Left renal cortex interstitium (tissue), 4 donors: ENCODE measurements at regions not wholly inside any gene's neighbourhood (a gene's known extent, or its start where the extent isn't known, plus 50 kb on each side); places are given as distances from the start of the nearest gene placed in this dataset.

Source experiments
- DNase-seq, 4 donors: peaks; one replicate each; pipeline ENCODE4 v3.0.0-alpha.2; 2013; ENCODE audit warnings: low read depth in 4 of 4, low spot score in 2 of 4, missing footprints in 1 of 4

- no peak for DNase-seq
Observed at GRCh38 chr10:42932735-42933447, 144.0 kb upstream of the RET start.

DNA sequence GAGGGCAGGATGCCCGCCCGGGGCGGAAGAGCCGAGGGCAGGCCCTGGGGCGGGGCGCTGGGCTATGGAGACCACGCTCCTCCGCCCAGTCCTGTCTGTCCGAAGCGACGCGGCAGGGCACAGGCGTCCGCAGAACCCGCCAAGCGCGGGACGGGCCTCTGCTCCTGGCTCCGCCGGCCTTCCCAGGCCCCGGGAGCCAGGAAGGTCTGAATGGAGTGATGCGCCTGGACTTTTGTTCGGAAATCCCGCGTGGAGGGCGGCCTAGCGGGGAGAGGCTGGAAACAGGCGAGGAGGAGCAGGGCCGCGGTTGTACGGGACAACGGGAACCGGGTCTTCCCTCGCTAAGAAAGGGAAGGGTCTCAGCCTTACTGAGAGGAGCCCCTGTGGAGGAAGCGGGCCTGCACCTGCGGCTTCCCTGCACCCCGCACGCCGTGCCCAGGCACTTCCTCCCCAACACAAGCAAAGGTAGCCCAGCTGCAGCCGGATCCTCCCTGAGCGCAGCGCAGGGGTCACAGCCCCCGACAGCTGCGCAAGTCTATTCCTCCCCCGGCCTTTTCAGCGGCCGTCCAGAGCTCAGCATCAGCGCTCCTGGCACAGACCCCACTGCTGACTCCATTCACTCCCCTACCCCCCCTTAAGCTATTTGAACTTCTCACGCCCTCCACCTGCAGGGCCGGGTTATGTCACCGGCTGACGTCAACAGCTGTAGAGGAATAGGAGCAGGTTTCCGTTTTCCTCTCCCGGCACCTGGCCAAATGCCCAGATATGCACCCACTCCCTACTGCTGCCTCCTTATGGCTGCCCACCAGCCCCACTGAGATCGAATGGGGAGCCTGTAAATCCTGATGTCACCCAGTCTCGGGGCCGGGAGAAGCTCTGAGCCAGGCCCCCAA lies 143.2 kb upstream of the RET start:
- DNase-seq: no peak

DNA sequence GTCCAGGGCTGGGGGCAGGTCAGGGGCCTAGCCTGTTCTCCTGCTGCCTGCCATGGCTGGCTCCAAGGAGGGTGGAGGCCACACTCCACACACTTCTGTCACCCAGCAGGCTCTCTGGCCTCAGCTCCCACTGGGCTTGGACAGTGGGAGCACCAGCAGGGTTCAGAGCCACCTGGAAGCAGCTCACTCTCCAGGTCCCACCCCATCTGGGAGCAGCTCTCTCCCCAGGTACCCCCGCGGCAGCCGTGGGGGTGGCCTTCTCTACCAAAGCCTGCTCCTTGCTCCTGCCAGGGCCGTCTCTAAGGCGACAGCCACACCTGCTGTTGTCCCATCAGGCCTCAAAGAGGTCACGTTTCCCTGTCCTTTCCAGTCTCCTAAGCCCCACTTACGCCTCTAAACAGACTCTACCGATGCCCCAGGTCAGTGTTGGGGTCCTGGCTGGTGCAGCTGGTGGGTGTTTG lies 142.5 kb upstream of the RET start:
- no peak for DNase-seq

DNA sequence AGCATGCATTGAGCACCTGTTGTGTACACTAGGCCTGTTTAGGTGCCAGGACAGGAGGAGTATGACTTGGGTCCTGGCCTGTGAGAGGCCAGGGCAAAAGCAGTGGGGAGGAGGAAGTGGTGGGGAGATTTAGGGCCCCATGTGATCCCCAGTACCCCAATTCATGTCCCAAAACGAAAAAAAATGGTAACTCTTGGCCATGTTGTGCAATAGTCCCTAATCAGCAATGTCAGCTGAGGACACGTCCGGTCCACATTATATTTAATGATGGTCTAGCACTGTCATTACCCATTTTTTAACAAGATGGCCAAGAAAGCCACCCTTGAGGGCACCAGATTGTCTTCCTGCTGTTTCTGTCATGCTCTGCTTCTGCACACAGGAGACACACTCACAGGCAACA lies 142.0 kb upstream of the RET start:
- no peak for DNase-seq

DNA sequence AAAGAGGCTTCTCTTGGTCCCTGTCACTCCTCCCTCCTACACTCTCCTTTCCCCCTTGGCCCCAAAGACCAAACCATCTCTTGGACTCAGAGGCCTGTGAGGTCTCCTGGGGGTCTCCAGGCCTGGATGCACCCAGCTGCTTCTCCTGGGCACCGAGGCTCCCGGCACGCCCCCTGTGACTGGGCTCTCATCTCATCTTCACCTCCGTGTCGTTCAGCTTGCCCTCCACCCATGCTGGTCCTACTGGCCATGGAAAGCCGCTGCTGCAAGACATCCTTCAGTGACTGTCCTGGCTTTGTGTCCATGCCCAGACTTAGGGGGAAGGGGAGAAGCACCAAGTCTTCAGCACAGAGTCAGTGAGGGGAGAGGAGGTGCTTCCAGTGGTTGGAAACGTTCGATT lies 141.4 kb upstream of the RET start:
- DNase-seq: no peak

DNA sequence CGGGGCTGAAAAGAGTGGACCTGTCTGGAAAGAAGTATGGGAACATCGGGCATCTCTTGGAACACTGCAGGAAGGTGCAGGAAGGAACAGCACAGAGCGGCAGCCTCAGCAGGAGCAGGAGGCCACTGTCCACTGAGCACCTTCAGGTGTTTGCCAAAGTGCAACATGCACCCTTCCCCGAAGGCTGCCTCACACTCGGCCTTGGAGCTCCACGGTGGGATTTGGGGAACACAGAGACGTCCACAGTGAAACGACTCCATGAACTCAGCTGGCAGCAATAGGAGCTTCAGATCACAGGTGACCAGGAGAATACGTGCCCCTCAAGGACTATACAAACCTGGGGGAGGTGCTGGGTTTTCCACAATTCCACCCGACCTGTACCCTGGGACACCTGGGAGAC lies 140.3 kb upstream of the RET start:
- no peak for DNase-seq

- DNase-seq: no peak
Observed at GRCh38 chr10:42937048-42937447, 139.8 kb upstream of the RET start.

DNA sequence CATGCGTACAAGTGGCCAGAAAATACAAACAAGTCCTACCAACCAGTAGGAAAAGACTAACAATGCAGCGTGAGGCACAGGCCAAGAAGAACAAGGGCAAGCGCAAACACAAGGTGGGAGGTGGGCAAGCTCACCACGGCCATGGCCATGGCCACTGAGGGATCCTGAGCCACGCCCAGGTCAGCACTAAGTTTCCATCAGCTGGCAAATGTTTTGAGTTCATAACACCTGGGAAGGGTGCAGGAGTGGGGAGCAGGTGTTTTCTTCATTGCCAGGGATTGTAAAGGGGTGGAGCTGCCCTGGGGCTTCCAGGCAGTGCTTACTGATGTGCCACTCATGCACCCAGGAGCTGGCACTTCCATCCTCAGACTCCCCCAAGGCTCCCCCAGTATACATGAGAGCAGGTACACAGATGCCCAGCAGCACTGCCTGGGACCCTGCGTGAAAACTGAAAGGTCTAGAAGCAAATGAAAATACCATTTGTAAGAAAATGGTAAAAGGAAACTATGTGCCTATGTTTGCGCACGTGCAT lies 139.2 kb upstream of the RET start:
- no peak for DNase-seq

DNA sequence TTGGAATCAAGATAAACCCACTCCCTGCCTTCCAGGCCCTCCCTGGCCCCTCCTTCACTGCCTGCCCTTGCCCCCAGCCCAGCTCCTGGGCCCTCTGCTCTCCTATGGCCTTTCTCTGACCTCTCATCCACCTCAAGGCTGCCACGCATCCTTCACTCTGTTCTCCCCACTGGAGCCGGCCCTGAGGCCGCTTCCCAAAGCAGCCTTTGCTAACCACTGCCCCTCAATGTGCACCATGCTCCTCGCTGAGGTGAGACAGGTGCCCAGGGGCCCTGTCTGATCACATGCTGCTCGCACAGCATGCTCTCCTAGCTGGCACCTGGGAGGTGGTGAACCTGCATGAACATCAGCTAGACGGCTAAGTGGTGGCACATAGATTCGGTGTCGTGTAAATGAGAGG lies 138.5 kb upstream of the RET start:
- DNase-seq: no peak

DNA sequence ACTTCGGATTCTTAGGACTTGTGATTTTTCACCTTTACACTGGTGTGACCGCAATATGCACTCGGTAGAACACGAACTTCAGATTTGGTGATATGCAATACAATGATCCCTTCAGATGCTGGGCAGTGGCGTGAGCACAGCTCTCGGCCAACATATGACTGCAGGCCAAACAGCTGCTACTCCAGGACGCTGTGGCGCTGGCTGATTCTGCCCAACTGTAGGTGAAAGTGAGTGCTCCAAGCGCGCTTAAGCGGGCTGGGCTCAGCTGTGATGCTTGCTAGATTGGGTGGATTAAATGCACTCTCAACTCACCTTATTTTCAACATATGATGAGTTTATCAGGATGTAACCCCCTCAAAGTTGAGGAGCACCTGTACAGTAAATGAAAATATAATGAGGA lies 137.6 kb upstream of the RET start:
- no peak for DNase-seq

DNA sequence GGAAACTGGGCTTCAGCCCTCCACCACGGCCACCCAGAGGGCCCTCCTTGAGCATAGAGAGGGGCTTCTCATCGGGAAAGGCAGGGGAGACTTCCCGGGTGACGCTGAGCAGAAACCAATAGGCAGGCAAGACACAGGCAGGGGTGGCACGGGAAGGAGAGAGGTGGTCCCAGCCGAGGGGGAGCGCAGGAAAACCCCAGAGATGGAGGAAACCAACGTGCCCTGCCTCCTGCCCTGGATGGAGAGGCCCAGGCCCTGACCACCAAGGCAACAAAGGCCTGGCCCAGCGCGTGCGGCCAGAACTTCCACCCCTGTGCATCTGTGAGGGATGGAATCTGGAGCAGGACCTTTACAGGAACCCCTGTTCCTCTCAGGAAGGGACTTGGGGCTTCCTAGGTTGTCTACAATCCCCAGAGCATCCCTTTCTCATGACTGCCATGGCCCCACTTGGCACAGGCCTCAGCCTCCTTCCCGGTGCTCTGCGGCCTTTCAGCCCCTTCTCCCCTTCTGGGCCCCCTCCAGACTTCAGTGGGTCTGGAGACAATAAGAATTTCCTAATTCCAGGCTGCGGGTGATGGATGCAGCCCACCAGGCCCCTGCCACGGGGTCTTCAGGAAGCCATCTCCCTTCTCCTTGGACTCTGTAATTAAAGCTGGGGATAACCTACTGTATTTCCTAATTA lies 137.0 kb upstream of the RET start:
- DNase-seq: no peak

DNA sequence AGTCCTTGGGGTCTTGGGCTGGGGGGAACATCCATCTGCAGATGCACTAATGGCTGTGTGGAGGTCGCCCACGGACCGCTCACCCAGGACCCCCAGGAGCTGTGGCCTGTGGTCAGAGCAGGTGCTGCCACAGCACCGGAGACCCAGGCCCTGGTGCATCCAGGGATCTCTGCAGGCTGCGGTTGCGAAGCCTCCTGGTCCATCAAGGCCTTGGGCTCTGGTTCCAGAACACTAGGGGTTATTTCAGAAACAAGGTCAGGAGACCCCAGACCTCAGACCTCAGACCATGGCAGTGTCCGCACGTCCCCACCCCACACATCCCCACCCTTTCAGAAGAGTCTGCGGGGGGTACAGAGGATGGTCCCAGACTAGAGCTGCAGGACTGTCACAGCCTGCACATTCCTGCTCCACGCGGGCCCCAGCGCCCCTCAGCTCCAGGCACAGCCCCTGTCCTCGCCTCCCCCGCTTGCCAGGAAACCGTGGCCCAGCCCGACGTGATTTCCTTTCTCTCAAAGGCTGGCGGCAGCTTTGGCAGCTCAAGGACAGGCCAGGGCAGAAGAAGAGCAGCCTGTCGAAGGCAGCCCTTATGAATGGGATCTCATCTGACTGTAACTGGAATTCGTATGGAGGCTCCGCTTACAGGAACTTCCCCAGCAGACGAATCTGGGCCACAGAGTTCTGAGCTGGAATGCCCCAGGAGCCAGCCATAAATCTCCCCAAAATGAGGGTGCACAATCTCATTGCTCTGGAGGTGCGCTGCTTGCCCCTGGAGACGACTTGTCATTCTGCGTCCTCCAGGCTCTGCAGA lies 136.2 kb upstream of the RET start:
- no peak for DNase-seq

DNA sequence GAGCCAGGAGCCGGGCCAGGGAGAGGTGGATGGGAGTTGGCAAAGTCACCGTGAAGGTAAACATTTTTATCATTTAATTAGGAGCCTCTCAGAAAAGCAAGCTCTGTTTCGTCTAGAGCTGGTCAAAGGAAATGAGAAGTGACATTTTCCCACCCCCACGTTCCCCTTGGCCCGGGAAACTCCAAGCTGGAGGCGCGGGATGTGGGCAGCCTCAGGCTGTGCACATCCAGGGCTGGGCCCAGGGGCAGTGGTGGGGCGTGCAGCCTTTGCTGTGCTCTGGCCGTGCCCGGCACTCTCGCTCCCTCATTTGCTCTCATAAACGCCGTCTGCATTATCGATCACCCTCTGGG lies 135.6 kb upstream of the RET start:
- DNase-seq: no peak

GRCh38 chr10:42941790-42942189 lies 135.1 kb upstream of the RET start:
- DNase-seq: no peak

DNA sequence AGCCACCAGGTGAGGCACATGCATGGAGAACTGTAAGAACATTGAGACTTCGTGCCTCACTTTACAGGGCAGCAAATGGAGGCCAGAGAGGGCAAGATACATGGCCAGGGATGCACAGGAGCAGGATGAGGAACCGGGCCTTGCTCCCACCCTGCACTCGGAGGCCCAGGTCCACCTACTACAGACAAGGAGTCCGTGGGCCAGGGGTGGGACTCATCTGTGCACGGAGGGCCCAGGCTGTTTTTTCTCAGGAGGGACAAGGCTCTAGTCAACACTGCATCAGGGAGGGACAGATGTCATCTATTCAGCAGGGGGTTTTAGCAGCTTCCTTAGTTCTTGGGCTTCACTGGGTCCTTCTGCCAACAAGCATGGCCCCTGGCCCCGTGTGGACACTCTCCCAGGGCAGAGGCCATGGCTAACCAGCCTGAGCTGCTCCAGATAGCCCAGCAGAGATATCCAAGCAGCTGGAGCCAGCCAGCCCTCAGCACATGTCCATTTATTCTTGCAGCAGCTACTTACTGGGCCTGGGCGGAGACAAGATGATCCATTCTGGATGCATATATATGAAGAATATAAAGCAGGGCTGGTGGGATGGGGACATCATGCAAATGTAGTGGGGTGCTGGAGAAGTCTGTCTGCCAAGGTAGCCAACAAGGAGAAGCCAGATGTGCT lies 134.5 kb upstream of the RET start:
- DNase-seq: no peak

DNA sequence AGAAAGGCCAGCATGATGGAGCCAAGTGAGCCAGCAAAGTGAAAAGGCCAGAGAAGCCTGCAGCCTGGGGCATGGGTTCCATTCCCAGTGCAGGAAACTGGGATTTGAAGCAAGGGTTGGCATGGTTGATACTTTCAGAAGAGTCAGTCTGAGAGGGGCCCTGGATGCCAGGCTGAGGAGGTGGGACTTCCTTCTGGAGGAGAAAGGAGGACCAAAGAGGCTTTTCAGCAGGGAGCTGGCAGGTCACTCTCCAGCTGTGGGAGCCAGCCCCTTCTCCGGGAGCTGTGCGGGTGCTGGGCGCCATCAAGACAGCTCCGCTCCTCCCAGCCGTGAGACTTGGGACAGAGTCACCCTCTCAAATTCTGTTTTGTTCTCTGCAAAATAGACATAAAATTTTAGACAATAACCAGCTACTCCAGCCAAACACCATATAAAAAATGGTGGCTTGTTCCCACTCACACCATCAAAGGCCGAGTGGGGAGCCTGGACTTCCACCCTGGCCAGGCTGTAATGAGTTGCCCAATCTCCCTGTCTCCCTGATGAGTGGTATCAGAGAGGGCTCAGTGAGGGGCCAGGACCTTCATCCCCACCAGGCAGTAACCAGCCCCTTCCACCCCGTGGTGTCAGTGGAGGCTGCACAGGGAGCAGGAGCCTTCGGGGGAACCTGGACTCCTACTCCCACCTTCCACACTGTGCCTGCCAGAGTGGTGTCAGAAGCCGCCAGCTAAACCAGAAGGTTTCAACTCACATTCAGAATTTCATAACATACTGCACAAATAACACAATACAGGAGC lies 133.6 kb upstream of the RET start:
- DNase-seq: no peak

- no peak for DNase-seq
Observed at GRCh38 chr10:42948040-42948439, 128.8 kb upstream of the RET start.

- no peak for DNase-seq
Observed at GRCh38 chr10:42949287-42949686, 127.6 kb upstream of the RET start.
